ENCODE measurements at regions not wholly inside any gene's neighbourhood (a gene's known extent, or its start where the extent isn't known, plus 50 kb on each side); places are given as distances from the start of the nearest gene placed in this dataset.

GRCh38 chr19:29324717-29325116 is 111.8 kb upstream of the UQCRFS1 start:
- Histone ChIP-seq H3K4me1 (no peaks in the 10 kb centered on the region), H3K27me3 (no peaks in the 10 kb centered on the region), H3K4me3 (replicated peaks in 1 of 3) (no peak overlapping the region), H3K9me3 (no peaks in the 10 kb centered on the region), H3K36me3 (no peaks in the 10 kb centered on the region), H3K27ac (no peak overlapping the region)
- 77 to 84% methylated on average over 6 of the region's 6 CpGs for WGBS, 2 donors
- intact Hi-C loops (cut with DNase I): no loop called here
- no peak for DNase-seq
- TF ChIP-seq CTCF (IDR thresholded peaks at IDR 0.05): no peak
- TF ChIP-seq POLR2A (IDR thresholded peaks at IDR 0.05): no peak

- 71 to 74% methylated on average over 11 of the region's 11 CpGs for WGBS, 2 donors
- DNase-seq: no peak
- Histone ChIP-seq H3K36me3 (no peaks in the 10 kb centered on the region), H3K27ac (no peak overlapping the region), H3K4me1 (no peaks in the 10 kb centered on the region), H3K9me3 (no peaks in the 10 kb centered on the region), H3K4me3 (replicated peaks in 1 of 3) (no peak overlapping the region), H3K27me3 (no peaks in the 10 kb centered on the region)
- TF ChIP-seq POLR2A (IDR thresholded peaks at IDR 0.05): no peak
- no peak for TF ChIP-seq CTCF (IDR thresholded peaks at IDR 0.05)
- intact Hi-C loops (cut with DNase I): no loop called here
Observed at GRCh38 chr19:29325241-29325975, 112.5 kb upstream of the UQCRFS1 start.

DNA sequence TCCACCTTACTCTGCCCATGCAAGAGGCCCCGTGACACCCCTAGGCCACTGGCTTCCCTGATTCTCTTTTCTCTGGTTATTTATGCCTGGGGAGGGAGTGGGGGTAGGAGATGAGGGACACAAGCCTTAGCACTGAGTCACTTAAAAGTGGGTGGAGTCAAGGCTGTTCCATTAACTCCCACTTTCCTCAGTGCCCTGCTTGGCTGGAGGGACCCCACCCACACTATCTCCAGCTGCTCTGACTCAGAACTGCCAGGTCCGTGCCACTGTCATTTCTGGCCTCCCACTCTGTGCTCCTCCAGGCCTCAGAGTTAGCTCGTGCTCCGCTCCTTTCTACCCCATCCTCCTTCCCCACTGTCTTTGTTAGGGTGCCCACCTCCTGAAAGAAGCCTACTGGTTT is 113.4 kb upstream of the UQCRFS1 start:
- H3K36me3 ChIP-seq: no peaks in the 10 kb centered on the region
- intact Hi-C loops (cut with DNase I): no loop called here
- no peak overlapping the region for H3K4me3 ChIP-seq (replicated peaks in 1 of 3)
- no peaks in the 10 kb centered on the region for H3K27me3 ChIP-seq
- no peak for DNase-seq
- H3K4me1 ChIP-seq: no peaks in the 10 kb centered on the region
- H3K27ac ChIP-seq: no peak overlapping the region
- 71 to 73% methylated on average over 4 of the region's 4 CpGs for WGBS, 2 donors
- H3K9me3 ChIP-seq: no peaks in the 10 kb centered on the region
- no peak for TF ChIP-seq CTCF (IDR thresholded peaks at IDR 0.05)
- no peak for TF ChIP-seq POLR2A (IDR thresholded peaks at IDR 0.05)

DNA sequence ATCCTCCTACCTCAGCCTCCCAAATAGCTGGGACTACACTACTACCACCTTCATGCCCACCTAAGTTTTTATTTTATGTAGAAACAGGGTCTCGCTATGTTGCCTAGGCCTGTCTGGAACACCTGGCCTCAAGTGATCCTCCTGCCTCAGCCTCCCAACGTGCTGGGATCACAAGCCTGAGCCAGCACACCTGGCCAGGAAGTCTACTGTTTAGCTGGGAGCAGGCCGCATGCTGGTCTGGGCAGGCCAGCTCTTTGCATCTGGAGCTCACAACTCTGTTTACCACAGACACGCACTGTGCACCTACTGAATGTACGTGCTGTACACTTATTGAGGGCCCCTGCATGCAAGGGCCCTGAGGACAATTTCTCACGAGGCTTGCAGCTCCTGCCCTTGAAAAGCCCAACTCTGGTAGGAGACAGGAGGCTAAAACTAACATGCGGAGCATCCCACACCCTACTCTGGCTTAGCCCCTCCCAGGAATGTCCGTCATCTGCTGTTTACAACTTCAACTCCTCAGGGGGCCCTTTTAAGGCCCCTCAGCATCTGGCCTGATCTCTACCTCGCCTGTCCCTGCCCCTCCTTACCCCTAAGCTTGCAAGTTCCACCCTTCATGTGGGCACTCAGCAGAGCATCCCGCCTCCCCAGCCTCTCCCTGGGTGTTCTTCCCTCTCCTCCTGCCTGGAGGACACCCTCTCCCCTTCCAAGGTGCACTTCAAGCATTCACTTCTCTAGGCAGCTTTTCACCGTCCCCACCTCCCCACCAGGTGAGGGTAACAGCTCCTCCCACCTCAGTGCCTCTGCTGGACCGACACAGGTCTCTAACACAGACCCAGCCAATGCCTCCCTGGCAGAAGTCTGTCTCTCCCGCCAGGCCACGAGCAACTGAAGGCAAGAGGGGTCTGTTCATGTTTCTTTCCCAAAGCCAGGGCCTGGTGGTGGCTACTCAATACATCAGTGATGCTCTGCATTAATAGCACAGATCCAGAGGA is 114.2 kb upstream of the UQCRFS1 start:
- no peak for DNase-seq
- no peak overlapping the region for H3K4me3 ChIP-seq (replicated peaks in 1 of 3)
- no peak overlapping the region for H3K27ac ChIP-seq
- intact Hi-C loops (cut with DNase I): no loop called here
- no peaks in the 10 kb centered on the region for H3K27me3 ChIP-seq
- TF ChIP-seq CTCF (IDR thresholded peaks at IDR 0.05) (no peak), POLR2A (IDR thresholded peaks at IDR 0.05) (no peak)
- no peaks in the 10 kb centered on the region for H3K4me1 ChIP-seq
- 41 to 44% methylated on average over 14 of the region's 14 CpGs for WGBS, 2 donors
- no peaks in the 10 kb centered on the region for H3K36me3 ChIP-seq
- H3K9me3 ChIP-seq: no peaks in the 10 kb centered on the region

DNA sequence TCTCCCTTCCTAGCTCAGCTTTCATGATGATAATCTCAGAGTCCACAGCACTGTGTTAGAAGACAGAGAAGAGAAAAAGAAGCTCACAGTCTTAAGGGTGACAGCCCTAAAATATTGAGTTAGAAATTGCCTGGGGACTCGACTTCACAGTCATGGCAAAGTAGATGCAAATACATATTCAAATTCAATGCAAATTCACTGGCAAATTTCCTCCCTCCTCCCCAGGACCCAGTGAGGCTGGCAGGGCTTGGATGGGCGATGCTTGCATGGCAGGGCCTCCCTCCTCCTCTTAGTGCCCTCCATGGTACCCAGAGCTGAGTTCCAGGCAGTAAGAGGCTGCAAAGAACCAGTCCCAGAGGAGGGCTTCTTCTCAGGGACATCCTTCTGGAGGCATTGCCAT is 115.6 kb upstream of the UQCRFS1 start:
- TF ChIP-seq POLR2A (IDR thresholded peaks at IDR 0.05): no peak
- TF ChIP-seq CTCF (IDR thresholded peaks at IDR 0.05): no peak
- no peak for DNase-seq
- 58 to 59% methylated on average over 2 of the region's 2 CpGs for WGBS, 2 donors

More for the DNA sequence above, 115.6 kb upstream of the UQCRFS1 start:
- no peaks in the 10 kb centered on the region for H3K36me3 ChIP-seq
- H3K27me3 ChIP-seq: no peaks in the 10 kb centered on the region
- H3K4me1 ChIP-seq: no peaks in the 10 kb centered on the region
- H3K27ac ChIP-seq: no peak overlapping the region
- no peak overlapping the region for H3K4me3 ChIP-seq (replicated peaks in 1 of 3)
- H3K9me3 ChIP-seq: no peaks in the 10 kb centered on the region
- intact Hi-C loops (cut with DNase I): no loop called here
